SK-N-SH treated with all-trans-retinoic acid at 6 μM for 48 hours (cell line): ENCODE measurements at regions not wholly inside any gene's neighbourhood (a gene's known extent, or its start where the extent isn't known, plus 50 kb on each side); places are given as distances from the start of the nearest gene placed in this dataset.

ENCODE experiments used
- ATAC-seq: fragments of 200-7000 bp; cut with Tn5 transposase; 3 replicates; pipeline ENCODE4 v1.9.1; 2020; ENCODE audit warnings: mild to moderate bottlenecking, moderate library complexity
- ARNTL ChIP-seq: fragments of 450-650 bp; formaldehyde crosslinking; IDR thresholded peaks from 2 replicates; pipeline ENCODE4 v1.5.0; 2020; ENCODE audit warnings: low read depth, mild to moderate bottlenecking, moderate library complexity, borderline replicate concordance
- BACH2 ChIP-seq: fragments of 250-450 bp; sonication (Bioruptor Pico); IDR thresholded peaks from 2 replicates; pipeline ENCODE4 v1.9.0; 2021; ENCODE audit warnings: mild to moderate bottlenecking, borderline replicate concordance
- CREB5 ChIP-seq: fragments of 250-450 bp; sonication (Bioruptor Pico); IDR thresholded peaks from 2 replicates; pipeline ENCODE4 v1.5.1; 2020; ENCODE audit warnings: low read depth, mild to moderate bottlenecking, moderate library complexity
- CSDC2 ChIP-seq: fragments of 250-450 bp; sonication (Bioruptor Pico); IDR thresholded peaks from 2 replicates; pipeline ENCODE4 v1.5.0; 2020; ENCODE audit warnings: mild to moderate bottlenecking, moderate library complexity
- CSRNP3 ChIP-seq: fragments of 250-450 bp; sonication (Bioruptor Pico); IDR thresholded peaks from 2 replicates; pipeline ENCODE4 v1.5.1; 2021; ENCODE audit warnings: mild to moderate bottlenecking, moderate library complexity
- ESRRG ChIP-seq: fragments of 250-450 bp; sonication (Bioruptor Pico); IDR thresholded peaks from 2 replicates; pipeline ENCODE4 v1.6.1; 2021; ENCODE audit warnings: mild to moderate bottlenecking
- GLIS3 ChIP-seq: fragments of 250-450 bp; sonication (Bioruptor Pico); IDR thresholded peaks from 2 replicates; pipeline ENCODE4 v1.5.0; 2020; ENCODE audit warnings: mild to moderate bottlenecking, moderate library complexity
- ISL1 ChIP-seq: fragments of 250-450 bp; sonication (Bioruptor Pico); IDR thresholded peaks from 2 replicates; pipeline ENCODE4 v2.1.2; 2022; ENCODE audit warnings: mild to moderate bottlenecking, moderate library complexity
- OSR1 ChIP-seq: fragments of 250-450 bp; sonication (Bioruptor Pico); IDR thresholded peaks from 2 replicates; pipeline ENCODE4 v1.8.0; 2022; ENCODE audit warnings: moderate library complexity, mild to moderate bottlenecking, inconsistent platforms
- PATZ1 ChIP-seq: fragments of 250-450 bp; sonication (Bioruptor Pico); IDR thresholded peaks from 2 replicates; pipeline ENCODE4 v1.8.0; 2020; ENCODE audit warnings: mild to moderate bottlenecking, moderate library complexity, borderline replicate concordance
- PPARA ChIP-seq: fragments of 250-450 bp; sonication (Bioruptor Pico); IDR thresholded peaks from 2 replicates; pipeline ENCODE4 v1.5.0; 2020; ENCODE audit warnings: mild to moderate bottlenecking, borderline replicate concordance
- TCF4 ChIP-seq: fragments of 250-450 bp; sonication (Bioruptor Pico); IDR thresholded peaks from 2 replicates; pipeline ENCODE4 v1.8.0; 2021; ENCODE audit warnings: mild to moderate bottlenecking, moderate library complexity, borderline replicate concordance
- TOX ChIP-seq: fragments of 250-450 bp; sonication (Bioruptor Pico); IDR thresholded peaks from 2 replicates; pipeline ENCODE4 v1.8.0; 2021; ENCODE audit warnings: mild to moderate bottlenecking, moderate library complexity, borderline replicate concordance
- TSHZ2 ChIP-seq: fragments of 250-450 bp; sonication (Bioruptor Pico); IDR thresholded peaks from 2 replicates; pipeline ENCODE4 v1.5.0; 2020; ENCODE audit warnings: mild to moderate bottlenecking, moderate library complexity
- ZC3H10 ChIP-seq: fragments of 250-450 bp; sonication (Bioruptor Pico); IDR thresholded peaks from 2 replicates; pipeline ENCODE4 v1.5.1; 2021; ENCODE audit warnings: mild to moderate bottlenecking, moderate library complexity
- ZFP3 ChIP-seq: fragments of 250-450 bp; sonication (Bioruptor Pico); IDR thresholded peaks from 2 replicates; pipeline ENCODE4 v1.5.0; 2020; ENCODE audit warnings: mild to moderate bottlenecking, moderate library complexity
- ZFP30 ChIP-seq: fragments of 450-650 bp; formaldehyde crosslinking; IDR thresholded peaks from 2 replicates; pipeline ENCODE4 v1.5.0; 2022; ENCODE audit warnings: mild to moderate bottlenecking, moderate library complexity
- ZNF565 ChIP-seq: fragments of 450-650 bp; formaldehyde crosslinking; conservative IDR thresholded peaks from 2 replicates; pipeline ENCODE4 v1.5.0; 2020; ENCODE audit warnings: low read depth, mild to moderate bottlenecking, moderate library complexity
- ZNF70 ChIP-seq: fragments of 450-650 bp; formaldehyde crosslinking; IDR thresholded peaks from 2 replicates; pipeline ENCODE4 v1.5.0; 2020; ENCODE audit warnings: mild to moderate bottlenecking, moderate library complexity
- ZNF8 ChIP-seq: fragments of 450-650 bp; formaldehyde crosslinking; IDR thresholded peaks from 2 replicates; pipeline ENCODE4 v1.5.0; 2020; ENCODE audit warnings: mild to moderate bottlenecking, moderate library complexity

- ATAC-seq = no peak
- TF ChIP-seq ZNF565 (CRISPR knock-in tag) (no peak), PPARA (no peak), ZNF70 (CRISPR knock-in tag) (no peak), TCF4 (CRISPR knock-in tag) (no peak), PATZ1 (CRISPR knock-in tag) (no peak), ISL1 (CRISPR knock-in tag) (no peak), ZFP3 (CRISPR knock-in tag) (no peak), ZNF8 (CRISPR knock-in tag) (no peak), ZFP30 (no peak), TSHZ2 (no peak), TOX (CRISPR knock-in tag) (no peak), ARNTL (CRISPR knock-in tag) (no peak), CSDC2 (CRISPR knock-in tag) (no peak), CREB5 (CRISPR knock-in tag) (no peak), OSR1 (CRISPR knock-in tag) (no peak), CSRNP3 (no peak), BACH2 (CRISPR knock-in tag) (no peak), GLIS3 (no peak)
- TF ChIP-seq, all 23 proteins: peak for 0
Measured at GRCh38 chr3:71851878-71852277, 66.9 kb upstream of the PROK2 start.

- TF ChIP-seq TSHZ2 (no peak), GLIS3 (no peak), PATZ1 (CRISPR knock-in tag) (no peak), ZC3H10 (CRISPR knock-in tag) (no peak), ZNF565 (CRISPR knock-in tag) (no peak), PPARA (no peak), ZFP30 (no peak), ISL1 (CRISPR knock-in tag) (no peak), ESRRG (CRISPR knock-in tag) (no peak), ZNF8 (CRISPR knock-in tag) (no peak), ZNF70 (CRISPR knock-in tag) (no peak), OSR1 (CRISPR knock-in tag) (no peak), ZFP3 (CRISPR knock-in tag) (no peak), TOX (CRISPR knock-in tag) (no peak), CSDC2 (CRISPR knock-in tag) (no peak)
- no peak for ATAC-seq
Measured at GRCh38 chr3:71850654-71851053, 65.7 kb upstream of the PROK2 start.
